Thymus (tissue), 11 donors: ENCODE measurements at regions not wholly inside any gene's neighbourhood (a gene's known extent, or its start where the extent isn't known, plus 50 kb on each side); places are given as distances from the start of the nearest gene placed in this dataset.

ENCODE experiments used
- DNase-seq, 9 donors: peaks; one replicate each; pipeline ENCODE4 v3.0.0-alpha.2; 2013; ENCODE audit warnings: low spot score in 9 of 9, low read depth in 6 of 9, missing footprints in 1 of 9
- H3K27ac ChIP-seq, 2 donors: one replicate each; pipeline ENCODE4 v1.5.1; 2013; ENCODE audit warnings: control low read depth in 1 of 2, low read depth in 1 of 2, low read length in 1 of 2, mild to moderate bottlenecking in 1 of 2, moderate library complexity in 1 of 2
- H3K27me3 ChIP-seq, 2 donors: one replicate each; pipeline ENCODE4 v1.5.1; 2013; ENCODE audit warnings: low read length in 1 of 2; ENCODE audit not compliant: control insufficient read depth in 2 of 2, insufficient read depth in 1 of 2
- H3K36me3 ChIP-seq, 2 donors: one replicate each; pipeline ENCODE4 v1.5.1; 2013; ENCODE audit warnings: low read length in 1 of 2, mild to moderate bottlenecking in 1 of 2, moderate library complexity in 1 of 2; ENCODE audit not compliant: control insufficient read depth in 2 of 2, insufficient read depth in 2 of 2
- H3K4me1 ChIP-seq, 2 donors: one replicate each; pipeline ENCODE4 v1.5.1; 2013; ENCODE audit warnings: low read length in 2 of 2; ENCODE audit not compliant: control insufficient read depth in 2 of 2, insufficient read depth in 2 of 2
- H3K4me3 ChIP-seq, 2 donors: one replicate each; pipeline ENCODE4 v1.5.1; 2013; ENCODE audit warnings: low read length in 2 of 2, control low read depth in 1 of 2, mild to moderate bottlenecking in 1 of 2
- H3K9me3 ChIP-seq, 2 donors: one replicate each; pipeline ENCODE4 v1.5.1; 2013; ENCODE audit warnings: low read length in 1 of 2, mild to moderate bottlenecking in 1 of 2; ENCODE audit not compliant: control insufficient read depth in 2 of 2, insufficient read depth in 1 of 2
- WGBS: extraction: QIAGEN DNeasy Blood & Tissue Kit; methylation state at CpG from one replicate; pipeline ENCODE4 v1.1.7; 2013; 5-methylcytosine and 5-hydroxymethylcytosine counted together
- donor health status: healthy.

DNA sequence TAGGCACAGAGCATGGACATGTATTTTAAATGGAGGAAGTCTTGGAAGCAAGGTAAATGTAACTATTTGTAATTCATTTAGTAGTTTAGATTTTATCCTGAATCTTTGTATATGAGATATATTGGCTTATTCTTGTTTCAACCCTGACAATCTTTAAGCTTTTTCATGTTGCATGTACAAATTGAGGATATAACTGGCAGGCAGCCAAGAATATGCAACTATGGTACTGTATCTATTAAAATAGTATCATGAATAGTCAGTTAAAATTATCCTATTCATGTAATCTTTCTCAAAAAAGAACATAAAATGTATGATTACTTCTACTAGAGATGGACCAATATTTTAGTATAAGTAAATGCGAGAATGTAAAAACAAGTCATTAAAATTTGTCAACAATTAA is 1141.5 kb downstream of the PCDH18 start:
- H3K27me3 ChIP-seq: no peaks in the 10 kb centered on the region
- H3K4me1 ChIP-seq: no peaks in the 10 kb centered on the region
- no peak overlapping the region for H3K27ac ChIP-seq
- H3K36me3 ChIP-seq: no peaks in the 10 kb centered on the region
- peaks cover 0 to 6% of the 10 kb centered on the region in 2 donors for H3K9me3 ChIP-seq
- no peak for DNase-seq
- 97% methylated on average over 1 of the region's 1 CpG for WGBS
- H3K4me3 ChIP-seq: no peak overlapping the region

DNA sequence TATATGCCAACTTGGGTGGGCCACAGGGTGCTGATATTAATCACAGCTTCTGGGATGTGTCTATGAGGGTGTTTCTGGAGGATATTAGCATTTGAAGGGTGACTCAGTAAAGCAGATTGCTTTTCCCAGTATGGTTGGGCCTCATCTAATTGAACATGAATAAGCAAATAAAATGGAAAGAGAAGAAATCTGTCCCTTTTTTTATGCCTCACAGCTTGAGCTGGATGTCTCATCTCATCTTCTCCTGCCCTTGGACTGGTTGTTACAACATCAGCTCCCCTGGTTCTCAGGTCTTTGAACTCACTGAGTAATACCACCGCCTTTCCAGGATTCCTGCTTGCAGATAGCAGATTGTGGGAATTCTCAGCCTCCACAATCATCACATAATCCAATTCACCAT is 1149.2 kb downstream of the PCDH18 start:
- Histone ChIP-seq H3K27me3 (no peaks in the 10 kb centered on the region), H3K36me3 (no peaks in the 10 kb centered on the region), H3K27ac (no peak overlapping the region), H3K4me3 (no peak overlapping the region), H3K4me1 (no peaks in the 10 kb centered on the region), H3K9me3 (peaks cover 0 to 2% of the 10 kb centered on the region in 2 donors)
- no peak for DNase-seq
- WGBS: 90% methylated on average over 1 of the region's 1 CpG

DNA sequence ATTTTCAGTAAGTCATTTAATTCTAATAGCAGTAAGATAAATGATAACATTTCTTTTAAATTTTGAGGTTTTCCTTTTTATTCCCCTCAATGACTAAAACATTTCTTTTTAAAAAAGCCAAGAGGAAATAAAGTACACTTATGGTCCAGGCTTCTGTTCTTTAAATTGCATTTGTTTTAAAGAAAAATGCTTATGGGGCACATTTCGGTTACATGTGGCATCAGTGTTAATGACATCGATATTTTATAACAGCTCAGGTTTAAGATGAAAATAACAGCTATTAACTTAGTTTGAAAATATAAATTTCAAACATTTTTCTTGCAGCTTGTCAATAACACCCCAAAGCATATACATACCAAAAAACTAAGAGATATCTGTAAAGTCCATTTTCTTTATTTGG is 1161.1 kb downstream of the PCDH18 start:
- Histone ChIP-seq H3K27me3 (no peaks in the 10 kb centered on the region), H3K4me1 (no peaks in the 10 kb centered on the region), H3K27ac (no peak overlapping the region), H3K4me3 (no peak overlapping the region), H3K36me3 (no peaks in the 10 kb centered on the region), H3K9me3 (no peaks in the 10 kb centered on the region)
- DNase-seq: no peak
- 94% methylated on average over 2 of the region's 2 CpGs for WGBS

DNA sequence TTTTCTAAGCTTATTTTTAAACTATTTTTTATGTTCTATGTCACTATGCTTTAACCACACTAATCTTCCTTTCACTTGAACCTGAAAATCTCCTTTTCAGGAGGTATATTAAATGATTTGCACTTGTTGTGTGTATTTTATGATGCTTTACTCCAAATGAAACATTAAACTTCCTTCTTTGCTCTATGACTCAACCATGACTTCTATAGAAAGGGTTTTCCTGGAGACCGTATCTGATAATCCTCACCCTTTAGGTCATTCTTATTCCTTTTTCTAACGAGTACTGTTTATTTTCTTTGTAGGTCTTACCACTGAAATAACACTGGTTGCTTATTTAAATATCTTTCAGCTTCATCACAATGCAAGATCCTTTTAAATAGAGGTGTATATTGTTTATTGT is 1163.2 kb downstream of the PCDH18 start:
- Histone ChIP-seq H3K27ac (no peak overlapping the region), H3K36me3 (no peaks in the 10 kb centered on the region), H3K9me3 (no peaks in the 10 kb centered on the region), H3K4me3 (no peak overlapping the region), H3K4me1 (no peaks in the 10 kb centered on the region), H3K27me3 (no peaks in the 10 kb centered on the region)
- WGBS: 64% methylated on average over 2 of the region's 2 CpGs
- no peak for DNase-seq

DNA sequence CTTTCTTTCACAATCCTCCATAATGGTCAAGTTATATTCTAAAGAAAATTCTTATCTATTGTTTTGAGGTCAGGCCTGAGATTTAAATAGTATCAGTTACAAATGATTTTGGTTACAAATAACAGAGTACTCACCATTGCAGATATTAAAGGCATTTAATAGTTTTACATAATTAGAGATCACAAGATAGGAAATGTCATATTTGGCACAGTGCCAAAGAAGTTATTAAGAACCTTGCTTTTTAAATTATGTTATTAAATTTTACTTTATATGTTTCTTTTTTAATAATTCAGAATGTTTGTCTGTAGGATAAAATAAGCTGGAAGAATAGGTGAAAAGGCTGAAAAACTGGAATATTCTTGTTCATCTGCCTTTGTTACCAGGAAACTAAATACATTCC is 1174.7 kb downstream of the PCDH18 start:
- DNase-seq: no peak
- Histone ChIP-seq H3K9me3 (peaks cover 0 to 5% of the 10 kb centered on the region in 2 donors), H3K27ac (no peak overlapping the region), H3K36me3 (no peaks in the 10 kb centered on the region), H3K27me3 (no peaks in the 10 kb centered on the region), H3K4me1 (no peaks in the 10 kb centered on the region), H3K4me3 (no peak overlapping the region)

DNA sequence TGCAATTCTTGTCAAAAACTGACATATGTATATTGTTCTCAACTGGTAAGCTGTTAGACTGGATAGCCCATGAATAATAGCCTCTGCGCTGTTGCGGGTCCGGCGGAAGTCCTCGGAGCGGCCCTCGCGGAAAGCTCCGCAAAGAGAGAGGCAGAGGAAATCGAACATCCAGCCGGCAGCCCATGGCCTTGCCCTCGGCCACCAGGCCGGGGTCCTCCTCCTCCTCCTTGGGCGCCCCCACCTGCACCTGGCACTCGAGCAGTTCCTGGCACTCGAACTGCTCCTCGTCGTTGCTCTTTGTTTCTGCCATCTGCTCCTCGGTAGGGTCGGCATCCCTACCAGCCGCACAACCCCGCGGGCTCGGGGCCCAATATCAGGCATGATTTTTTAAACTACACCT is 1176.3 kb downstream of the PCDH18 start:
- no peaks in the 10 kb centered on the region for H3K4me1 ChIP-seq
- H3K27me3 ChIP-seq: no peaks in the 10 kb centered on the region
- no peak overlapping the region for H3K4me3 ChIP-seq
- no peaks in the 10 kb centered on the region for H3K36me3 ChIP-seq
- DNase-seq: no peak
- no peak overlapping the region for H3K27ac ChIP-seq
- peaks cover 0 to 5% of the 10 kb centered on the region in 2 donors for H3K9me3 ChIP-seq
- WGBS: 91% methylated on average over 24 of the region's 24 CpGs

DNA sequence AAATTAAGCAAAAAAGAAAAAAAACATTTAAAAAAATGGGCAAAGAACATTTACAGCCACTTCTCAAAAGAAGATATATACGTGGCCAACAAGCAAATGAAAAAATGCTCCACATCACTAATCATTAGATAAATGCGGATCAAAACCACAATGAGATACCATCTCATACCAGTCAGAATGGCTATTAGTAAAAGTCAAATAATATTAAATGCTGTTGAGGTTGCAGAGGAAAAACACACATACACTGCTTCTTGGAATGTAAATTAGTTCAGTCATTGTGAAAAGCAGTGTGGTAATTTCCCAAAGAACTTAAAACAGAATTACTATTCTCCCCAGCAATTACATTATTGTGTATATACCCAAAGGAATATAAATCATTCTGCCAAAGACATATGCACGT is 1189.0 kb downstream of the PCDH18 start:
- no peak for DNase-seq
- Histone ChIP-seq H3K9me3 (peaks cover 0 to 2% of the 10 kb centered on the region in 2 donors), H3K27me3 (no peaks in the 10 kb centered on the region), H3K4me1 (no peaks in the 10 kb centered on the region), H3K27ac (no peak overlapping the region), H3K36me3 (no peaks in the 10 kb centered on the region), H3K4me3 (no peak overlapping the region)
- 93% methylated on average over 3 of the region's 3 CpGs for WGBS

DNA sequence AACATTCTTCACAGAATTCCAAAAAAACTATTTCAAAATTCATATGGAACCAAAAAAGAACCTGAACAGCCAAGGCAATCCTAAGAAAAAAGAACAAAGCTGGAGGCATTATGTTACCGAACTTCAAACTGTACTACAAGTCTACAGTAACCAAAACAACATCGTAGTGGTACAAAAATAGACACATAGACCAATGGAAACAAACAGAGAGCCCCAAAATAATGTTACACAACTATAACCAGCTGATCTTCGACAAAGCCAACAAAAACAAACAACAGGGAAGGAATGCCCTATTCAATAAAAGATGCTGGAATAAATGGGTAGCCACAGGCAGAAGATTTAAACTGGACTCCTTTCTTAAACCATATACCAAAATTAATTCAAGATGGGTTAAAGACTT is 1189.6 kb downstream of the PCDH18 start:
- WGBS: 91% methylated on average over 3 of the region's 3 CpGs
- no peak overlapping the region for H3K4me3 ChIP-seq
- H3K9me3 ChIP-seq: peaks cover 0 to 4% of the 10 kb centered on the region in 2 donors
- H3K27me3 ChIP-seq: no peaks in the 10 kb centered on the region
- H3K4me1 ChIP-seq: no peaks in the 10 kb centered on the region
- DNase-seq: no peak
- no peak overlapping the region for H3K27ac ChIP-seq
- no peaks in the 10 kb centered on the region for H3K36me3 ChIP-seq

DNA sequence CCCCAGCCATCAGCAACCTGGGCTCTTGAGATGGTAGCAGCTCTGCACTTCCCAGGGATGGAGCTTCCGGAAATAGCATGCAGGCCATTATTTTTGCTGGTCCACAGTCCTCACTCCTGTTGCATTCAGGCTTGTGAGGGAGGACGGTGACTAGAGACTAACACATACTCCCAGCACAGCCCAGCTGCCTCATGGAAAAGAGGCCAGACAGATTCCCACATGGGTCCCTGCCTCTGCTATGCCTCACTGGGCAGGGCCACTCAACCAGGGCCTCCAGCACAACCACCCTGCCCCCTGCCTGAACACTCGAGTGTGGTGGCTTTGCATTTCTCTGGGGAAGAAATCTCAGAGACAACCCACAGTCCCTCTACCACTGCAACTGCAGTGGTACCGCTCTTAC is 1195.1 kb downstream of the PCDH18 start:
- Histone ChIP-seq H3K27me3 (no peaks in the 10 kb centered on the region), H3K36me3 (no peaks in the 10 kb centered on the region), H3K4me3 (no peak overlapping the region), H3K4me1 (no peaks in the 10 kb centered on the region), H3K27ac (no peak overlapping the region), H3K9me3 (peaks cover 0 to 16% of the 10 kb centered on the region in 2 donors)
- 91% methylated on average over 4 of the region's 4 CpGs for WGBS
- no peak for DNase-seq

DNA sequence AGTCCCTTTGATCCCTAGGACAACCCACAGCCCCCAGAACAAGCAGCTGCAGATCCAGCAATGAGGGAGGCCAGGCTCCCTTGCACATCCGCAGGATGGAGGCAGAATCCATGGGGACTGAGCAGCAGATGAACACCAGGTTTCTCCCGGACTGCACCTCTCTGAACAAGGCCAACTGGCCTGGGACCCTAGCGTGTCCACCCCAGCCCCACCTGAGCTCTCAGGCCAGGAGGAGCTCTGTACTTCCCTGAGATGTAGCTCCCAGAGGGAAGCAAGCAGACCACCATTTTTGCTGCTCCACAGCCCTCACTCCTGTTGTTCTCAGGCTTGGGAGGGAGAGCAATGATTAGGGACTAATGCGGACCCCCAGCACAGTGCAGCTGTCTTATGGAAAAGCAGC is 1195.8 kb downstream of the PCDH18 start:
- no peak for DNase-seq
- Histone ChIP-seq H3K27me3 (no peaks in the 10 kb centered on the region), H3K9me3 (peaks cover 0 to 14% of the 10 kb centered on the region in 2 donors), H3K27ac (no peak overlapping the region), H3K4me1 (no peaks in the 10 kb centered on the region), H3K36me3 (no peaks in the 10 kb centered on the region), H3K4me3 (no peak overlapping the region)
- 97% methylated on average over 4 of the region's 4 CpGs for WGBS
